ENCODE measurements at regions not wholly inside any gene's neighbourhood (a gene's known extent, or its start where the extent isn't known, plus 50 kb on each side); places are given as distances from the start of the nearest gene placed in this dataset.

DNA sequence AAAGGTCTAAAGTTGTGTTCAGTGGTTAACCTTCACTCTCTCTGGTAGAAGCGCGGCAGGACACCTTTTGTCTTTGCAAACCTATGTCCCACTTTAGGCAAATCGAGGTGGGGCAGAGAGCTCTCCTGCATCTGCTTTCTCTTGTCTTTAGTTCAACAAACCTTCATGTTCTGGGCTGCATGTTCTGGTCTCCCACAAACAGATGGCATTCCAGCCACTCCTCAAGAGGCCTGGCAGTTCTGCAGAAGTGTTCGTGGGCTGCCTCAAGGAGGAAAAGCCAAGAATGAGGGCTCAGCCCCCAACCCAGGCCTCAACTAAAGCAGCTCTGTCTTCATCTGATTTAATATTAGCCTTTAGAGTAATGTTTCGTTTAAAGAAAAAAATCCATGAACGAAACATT lies 82.2 kb downstream of the SOD2 start:
- ATAC-seq (no peak), DNase-seq (no peak)
- Mint-ChIP-seq H3K4me3 (no peak overlapping the region), H3K9me3 (ENCODE audit: low read depth) (peaks cover 10% of the 10 kb centered on the region), H3K36me3 (no peaks in the 10 kb centered on the region), H3K27me3 (peaks cover 2% of the 10 kb centered on the region), H3K27ac (no peak overlapping the region), H3K4me1 (no peaks in the 10 kb centered on the region)
- CTCF ChIA-PET, result no interaction called here

DNA sequence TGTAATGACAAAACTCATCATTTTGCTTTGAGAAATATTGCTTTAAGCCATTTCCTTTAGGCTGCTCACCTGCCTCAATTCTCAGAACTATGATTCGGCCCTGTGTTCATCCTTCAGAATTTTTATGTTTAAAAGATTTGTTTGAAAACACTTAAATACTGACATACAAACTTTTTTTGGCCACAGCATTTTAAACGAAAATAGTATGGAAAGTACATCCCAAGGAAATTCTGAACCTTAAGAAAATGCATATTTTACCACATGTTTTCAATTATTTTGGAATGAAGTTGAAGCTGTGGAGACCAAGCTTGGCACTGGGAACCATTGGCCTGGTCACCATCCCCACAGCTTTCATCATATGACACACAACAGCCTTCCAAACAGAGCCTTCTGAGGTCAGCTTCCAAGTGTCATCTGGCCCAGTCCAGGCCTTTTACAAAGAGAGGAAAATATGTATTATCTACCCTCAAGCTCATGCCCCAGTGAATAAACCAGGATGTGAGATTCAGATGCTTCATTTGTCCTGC lies 83.3 kb downstream of the SOD2 start:
- no peak for DNase-seq
- H3K4me1 Mint-ChIP-seq, result no peaks in the 10 kb centered on the region
- no peak overlapping the region for H3K4me3 Mint-ChIP-seq
- H3K27me3 Mint-ChIP-seq, result peaks cover 2% of the 10 kb centered on the region
- H3K9me3 Mint-ChIP-seq (ENCODE audit: low read depth), result peaks cover 5% of the 10 kb centered on the region
- no peak for ATAC-seq
- CTCF ChIA-PET, result no interaction called here
- H3K36me3 Mint-ChIP-seq, result no peaks in the 10 kb centered on the region
- H3K27ac Mint-ChIP-seq, result no peak overlapping the region

DNA sequence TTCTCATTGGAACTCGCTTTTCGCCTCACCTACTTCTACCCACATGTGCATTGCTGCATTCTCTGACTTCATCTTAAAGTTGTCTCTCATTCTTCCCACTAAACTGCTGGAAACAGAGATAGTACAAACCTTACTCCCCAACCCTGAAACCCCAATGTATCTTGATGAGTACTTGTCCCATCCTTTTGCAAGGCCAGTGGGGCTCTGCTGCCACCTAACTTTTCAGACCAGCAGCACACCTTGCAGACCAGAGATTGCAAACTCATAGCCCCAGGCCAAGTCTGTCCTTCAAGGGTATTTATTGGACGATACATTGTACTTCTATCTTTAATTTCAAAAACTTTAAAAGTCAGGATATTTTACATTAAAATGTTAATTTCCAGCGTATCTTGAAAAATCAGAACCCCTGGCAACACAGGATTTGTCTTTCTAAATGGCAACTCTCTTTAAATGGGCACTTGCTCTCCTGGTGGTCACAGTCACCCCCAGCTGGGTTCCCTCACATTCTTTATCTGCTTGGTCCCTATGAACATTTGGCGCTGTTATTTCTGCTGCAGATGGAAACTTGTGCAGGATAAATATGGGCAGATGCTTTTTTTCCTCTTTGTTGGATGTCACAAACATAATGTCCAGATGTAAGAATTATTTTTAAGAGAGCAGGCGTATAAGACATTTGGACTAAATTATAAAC lies 83.9 kb downstream of the SOD2 start:
- no peak for DNase-seq
- CTCF ChIA-PET, result no interaction called here
- Mint-ChIP-seq H3K4me1 (no peaks in the 10 kb centered on the region), H3K36me3 (no peaks in the 10 kb centered on the region), H3K27ac (no peak overlapping the region), H3K27me3 (peaks cover 2% of the 10 kb centered on the region), H3K9me3 (ENCODE audit: low read depth) (peaks cover 4% of the 10 kb centered on the region), H3K4me3 (no peak overlapping the region)
- no peak for ATAC-seq

DNA sequence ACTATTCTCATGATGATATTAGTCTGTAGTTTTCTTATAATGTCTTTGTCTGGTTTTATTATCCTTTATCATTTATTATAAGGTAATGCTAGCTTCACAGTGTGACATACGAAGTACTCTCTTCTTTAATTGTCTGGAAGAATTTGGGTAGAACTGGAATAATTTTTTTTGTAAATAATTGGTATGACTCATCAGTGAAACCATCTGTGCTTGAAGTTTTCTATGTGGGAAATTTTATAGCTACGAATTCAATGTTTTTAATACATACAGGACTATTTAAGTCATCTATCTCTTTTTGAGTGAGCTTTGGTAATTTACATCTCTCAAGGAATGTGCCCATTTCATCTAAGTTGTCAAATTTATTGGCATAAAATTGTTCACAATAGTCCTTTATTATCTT lies 86.3 kb downstream of the SOD2 start:
- Mint-ChIP-seq H3K36me3 (no peaks in the 10 kb centered on the region), H3K27ac (no peak overlapping the region), H3K9me3 (ENCODE audit: low read depth) (no peaks in the 10 kb centered on the region), H3K4me3 (no peak overlapping the region), H3K4me1 (no peaks in the 10 kb centered on the region), H3K27me3 (peaks cover 7% of the 10 kb centered on the region)
- DNase-seq, result no peak
- CTCF ChIA-PET, result no interaction called here
- no peak for ATAC-seq

DNA sequence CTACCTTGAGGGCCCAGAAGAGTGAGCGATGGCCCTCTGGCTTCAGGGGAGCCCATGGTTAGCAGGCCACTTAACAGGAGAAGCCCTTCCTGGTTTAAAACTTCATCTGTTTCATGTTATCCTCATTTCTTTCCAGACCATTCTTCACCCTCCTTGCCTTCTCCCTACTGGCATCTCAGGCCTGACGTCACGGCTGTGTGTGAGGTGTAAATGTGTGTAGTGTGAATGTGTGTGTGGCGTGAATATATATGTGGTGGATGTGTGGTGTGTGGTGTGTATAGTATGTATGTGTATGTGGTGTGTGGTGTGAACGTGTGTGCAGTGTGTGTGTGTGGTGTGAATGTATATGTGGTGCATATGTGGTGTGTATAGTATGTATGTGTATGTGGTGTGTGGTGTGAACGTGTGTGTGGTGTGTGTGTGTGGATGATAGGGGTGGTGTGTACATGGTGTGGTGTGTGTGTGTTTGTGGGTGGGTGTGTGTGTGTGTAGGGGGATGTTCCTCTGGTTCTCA lies 88.5 kb downstream of the SOD2 start:
- Mint-ChIP-seq H3K4me3 (no peak overlapping the region), H3K27me3 (peaks cover 13% of the 10 kb centered on the region)

DNA sequence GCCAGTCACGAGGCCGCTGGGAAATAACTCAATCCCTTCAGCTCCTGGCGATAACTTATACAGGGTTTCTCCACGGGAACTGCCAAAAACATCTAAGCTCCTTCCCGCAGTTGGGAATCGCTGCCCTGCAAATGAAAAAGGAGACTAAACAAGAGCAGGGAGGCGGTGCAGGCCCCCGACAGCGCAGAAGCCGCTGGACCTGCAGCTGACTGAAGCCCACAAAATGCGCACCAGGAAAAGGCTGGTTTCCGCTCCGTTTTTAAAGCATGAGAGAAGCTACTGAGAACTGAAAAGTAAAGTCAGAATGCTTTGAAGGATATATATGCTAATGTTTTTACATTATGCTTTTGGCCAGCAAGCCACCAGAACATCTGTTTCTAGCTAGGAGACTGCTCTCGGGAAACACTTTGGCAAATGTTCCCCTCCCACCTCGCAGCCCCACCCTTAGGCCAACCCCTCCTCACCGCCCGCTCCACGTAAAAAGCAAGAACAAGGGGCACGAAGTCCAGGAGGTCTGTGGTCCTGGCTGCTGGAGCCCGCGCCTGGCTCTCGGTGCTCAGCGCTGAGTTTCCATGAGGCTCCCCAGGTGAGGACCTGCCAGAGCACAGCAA lies 90.5 kb downstream of the SOD2 start:
- no peak for ATAC-seq
- CTCF ChIA-PET, result no interaction called here
- Mint-ChIP-seq H3K9me3 (ENCODE audit: low read depth) (no peaks in the 10 kb centered on the region), H3K27me3 (peaks cover 13% of the 10 kb centered on the region), H3K36me3 (no peaks in the 10 kb centered on the region), H3K4me3 (no peak overlapping the region), H3K4me1 (no peaks in the 10 kb centered on the region), H3K27ac (no peak overlapping the region)
- no peak for DNase-seq

More for the DNA sequence above, 88.5 kb downstream of the SOD2 start:
- no peaks in the 10 kb centered on the region for H3K9me3 Mint-ChIP-seq (ENCODE audit: low read depth)
- ATAC-seq (no peak), DNase-seq (no peak)
- H3K27ac Mint-ChIP-seq, result no peak overlapping the region
- no peaks in the 10 kb centered on the region for H3K36me3 Mint-ChIP-seq
- H3K4me1 Mint-ChIP-seq, result no peaks in the 10 kb centered on the region
- CTCF ChIA-PET, result no interaction called here

DNA sequence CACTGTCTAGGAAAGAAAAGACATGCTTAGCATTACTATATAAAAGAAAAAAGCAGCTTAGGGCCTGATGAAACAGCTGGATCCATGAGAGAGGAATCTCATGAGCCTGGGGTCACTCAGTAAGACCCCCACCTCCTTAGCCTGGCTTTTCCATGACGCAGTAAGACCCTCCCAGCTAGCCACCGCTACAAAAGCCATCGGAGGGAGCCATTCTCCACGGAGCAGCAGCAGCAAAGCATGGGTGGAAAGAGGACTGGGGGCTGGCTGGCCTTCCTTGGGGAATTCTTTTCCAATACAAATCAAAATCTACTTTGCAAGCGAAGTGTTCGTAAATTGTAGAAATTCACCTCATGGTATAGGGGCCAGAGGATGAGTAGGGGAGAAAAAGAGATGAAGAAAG lies 91.8 kb downstream of the SOD2 start:
- DNase-seq, result no peak
- Mint-ChIP-seq H3K36me3 (no peaks in the 10 kb centered on the region), H3K9me3 (ENCODE audit: low read depth) (no peaks in the 10 kb centered on the region), H3K27me3 (peaks cover 13% of the 10 kb centered on the region), H3K27ac (no peak overlapping the region), H3K4me1 (no peaks in the 10 kb centered on the region), H3K4me3 (no peak overlapping the region)
- no peak for ATAC-seq
- CTCF ChIA-PET, result no interaction called here

DNA sequence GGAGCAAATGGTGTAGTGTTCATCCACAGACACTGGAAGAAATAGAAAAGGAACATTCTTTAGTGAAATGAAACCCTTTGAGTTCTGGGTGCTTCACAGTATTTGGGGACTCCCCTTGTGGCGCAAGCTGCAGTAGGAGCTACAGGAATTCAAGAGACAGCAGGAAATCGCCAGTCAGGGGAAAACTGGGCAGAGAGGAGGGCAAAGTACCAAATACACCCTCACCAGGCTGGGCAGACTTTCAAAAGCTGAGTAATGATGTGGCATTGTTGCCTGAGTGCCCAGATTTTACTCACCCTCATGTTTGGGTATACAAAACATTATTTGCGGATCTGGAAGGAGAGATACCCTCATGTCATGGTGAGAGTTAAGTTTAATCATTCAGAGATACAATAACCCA lies 97.9 kb downstream of the SOD2 start:
- Mint-ChIP-seq H3K4me3 (no peak overlapping the region), H3K36me3 (no peaks in the 10 kb centered on the region), H3K27me3 (no peaks in the 10 kb centered on the region), H3K27ac (no peak overlapping the region), H3K9me3 (ENCODE audit: low read depth) (no peaks in the 10 kb centered on the region), H3K4me1 (no peaks in the 10 kb centered on the region)
- ATAC-seq, result no peak
- DNase-seq, result no peak
- CTCF ChIA-PET, result no interaction called here

DNA sequence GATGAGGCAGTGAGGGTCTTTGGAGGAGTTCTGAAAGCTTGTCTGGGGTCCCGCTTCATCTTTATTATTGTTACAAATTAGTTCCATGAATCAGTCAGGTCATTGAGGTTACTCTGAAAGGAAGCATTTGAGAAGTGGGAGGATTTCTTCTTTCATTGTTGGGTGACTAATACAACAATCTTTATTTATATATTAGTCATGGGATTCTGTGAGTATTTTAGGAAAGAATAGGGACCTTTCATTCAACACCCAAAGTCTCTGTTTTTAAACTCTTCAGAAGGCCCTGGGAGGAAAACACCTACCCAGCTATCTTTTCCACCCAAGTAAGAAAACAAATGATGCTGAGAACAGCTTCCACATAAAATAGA lies 98.3 kb downstream of the SOD2 start:
- Mint-ChIP-seq H3K27ac (no peak overlapping the region), H3K4me1 (no peaks in the 10 kb centered on the region), H3K9me3 (ENCODE audit: low read depth) (no peaks in the 10 kb centered on the region), H3K27me3 (no peaks in the 10 kb centered on the region), H3K4me3 (no peak overlapping the region), H3K36me3 (no peaks in the 10 kb centered on the region)
- no peak for ATAC-seq
- CTCF ChIA-PET, result no interaction called here
- DNase-seq, result no peak

DNA sequence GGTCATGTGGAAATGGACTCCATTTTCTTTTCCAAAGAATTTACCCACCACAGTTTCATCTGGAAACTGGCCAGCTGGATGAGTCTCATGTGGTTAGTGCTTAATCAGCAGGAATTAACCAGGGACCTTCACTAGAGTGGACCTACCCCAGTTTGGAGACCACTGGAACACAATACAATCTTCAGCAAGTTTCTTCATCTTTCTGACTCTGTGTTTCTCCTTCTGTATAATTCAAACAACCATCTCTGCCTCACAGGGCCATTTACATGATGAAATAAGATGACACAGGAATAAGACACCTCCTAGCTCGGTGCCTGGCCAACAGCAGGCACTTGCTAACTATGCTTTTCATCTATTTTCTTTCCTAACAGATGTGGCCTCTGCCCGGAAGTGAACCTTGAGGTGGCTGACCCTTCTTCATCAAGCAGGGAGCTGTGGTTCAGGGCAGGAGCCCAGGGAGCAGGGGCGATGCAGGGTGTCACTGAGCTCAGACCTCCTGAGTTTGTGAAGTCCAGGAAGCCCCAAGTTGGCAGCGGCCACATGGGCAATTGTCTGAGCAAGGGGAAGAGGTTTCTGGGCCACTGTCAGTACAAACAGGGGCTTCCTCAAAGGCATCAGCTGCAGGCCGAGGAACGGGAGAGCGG lies 98.8 kb downstream of the SOD2 start:
- H3K36me3 Mint-ChIP-seq, result no peaks in the 10 kb centered on the region
- H3K9me3 Mint-ChIP-seq (ENCODE audit: low read depth), result no peaks in the 10 kb centered on the region
- H3K27me3 Mint-ChIP-seq, result no peaks in the 10 kb centered on the region
- ATAC-seq, result no peak
- H3K4me3 Mint-ChIP-seq, result no peak overlapping the region
- no peaks in the 10 kb centered on the region for H3K4me1 Mint-ChIP-seq
- CTCF ChIA-PET, result no interaction called here
- DNase-seq, result no peak
- H3K27ac Mint-ChIP-seq, result no peak overlapping the region

DNA sequence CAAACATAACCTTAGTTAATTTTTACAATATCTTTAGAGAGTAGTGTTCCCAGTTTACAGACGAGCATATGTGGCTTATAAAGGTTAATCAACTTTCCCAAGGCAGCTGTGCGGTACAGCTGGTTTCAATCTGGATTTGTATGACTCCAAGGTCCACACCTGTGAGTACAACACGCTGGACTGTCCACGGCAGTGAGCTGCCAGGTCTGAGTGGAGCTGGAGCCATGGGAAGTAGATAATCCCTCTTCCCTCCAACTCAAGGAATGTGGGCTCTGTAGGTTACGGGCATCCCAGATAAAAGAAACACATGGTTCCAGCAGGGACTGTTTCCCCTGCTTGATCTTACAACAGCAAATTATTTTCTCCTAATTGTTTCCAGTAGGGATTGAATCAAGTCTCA lies 102.2 kb downstream of the SOD2 start:
- Mint-ChIP-seq H3K9me3 (ENCODE audit: low read depth) (no peaks in the 10 kb centered on the region), H3K27me3 (peaks cover 6% of the 10 kb centered on the region), H3K27ac (no peak overlapping the region), H3K36me3 (no peaks in the 10 kb centered on the region), H3K4me3 (no peak overlapping the region), H3K4me1 (no peaks in the 10 kb centered on the region)
- CTCF ChIA-PET, result no interaction called here
- DNase-seq (no peak), ATAC-seq (no peak)

DNA sequence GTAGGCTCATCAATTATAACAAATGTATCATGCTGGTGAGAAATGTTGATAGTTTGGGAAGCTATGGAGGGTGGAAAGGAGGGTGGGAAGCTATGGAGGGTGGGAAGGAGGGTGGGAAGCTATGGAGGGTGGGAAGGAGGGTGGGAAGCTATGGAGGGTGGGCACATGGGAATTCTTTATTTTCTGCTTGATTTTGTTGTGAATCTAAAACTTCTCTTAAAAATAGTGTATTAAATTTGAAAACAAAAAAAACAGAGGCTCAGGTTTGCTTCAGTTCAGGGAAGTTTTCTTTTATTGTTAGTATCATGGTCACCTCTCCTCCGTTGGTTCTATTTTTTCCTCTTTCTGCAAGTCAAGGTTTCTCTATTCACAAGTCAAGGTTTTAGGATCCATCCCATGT lies 106.4 kb downstream of the SOD2 start:
- no peak for ATAC-seq
- H3K4me3 Mint-ChIP-seq, result no peak overlapping the region
- H3K9me3 Mint-ChIP-seq (ENCODE audit: low read depth), result no peaks in the 10 kb centered on the region
- H3K36me3 Mint-ChIP-seq, result no peaks in the 10 kb centered on the region
- H3K27ac Mint-ChIP-seq, result no peak overlapping the region
- DNase-seq, result no peak
- peaks cover 6% of the 10 kb centered on the region for H3K27me3 Mint-ChIP-seq
- no peaks in the 10 kb centered on the region for H3K4me1 Mint-ChIP-seq
- CTCF ChIA-PET, result no interaction called here

DNA sequence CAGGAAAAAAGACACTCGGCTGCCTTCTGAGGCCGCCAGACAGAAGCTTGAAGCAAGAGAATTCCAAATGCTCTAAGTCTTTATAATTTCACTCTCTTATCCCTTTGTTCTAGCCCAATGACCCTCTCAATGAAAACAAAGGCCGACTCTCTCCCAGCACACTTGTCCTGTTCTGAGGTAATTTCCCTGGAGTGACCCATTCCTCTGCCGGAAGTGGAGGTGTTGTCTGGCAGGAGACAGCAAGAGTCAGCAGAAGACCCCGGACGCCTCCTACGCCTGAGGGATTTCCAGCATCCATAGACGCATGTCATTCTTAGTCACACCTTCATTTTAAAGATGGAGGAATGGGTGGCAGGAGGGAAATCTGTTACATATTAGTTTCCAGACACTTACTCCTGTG lies 110.3 kb downstream of the SOD2 start:
- DNase-seq (no peak), ATAC-seq (no peak)
- H3K27me3 Mint-ChIP-seq, result peaks cover 6% of the 10 kb centered on the region
- no peak overlapping the region for H3K27ac Mint-ChIP-seq
- no peak overlapping the region for H3K4me3 Mint-ChIP-seq
- no peaks in the 10 kb centered on the region for H3K4me1 Mint-ChIP-seq
- H3K36me3 Mint-ChIP-seq, result no peaks in the 10 kb centered on the region
- CTCF ChIA-PET, result no interaction called here
- no peaks in the 10 kb centered on the region for H3K9me3 Mint-ChIP-seq (ENCODE audit: low read depth)

DNA sequence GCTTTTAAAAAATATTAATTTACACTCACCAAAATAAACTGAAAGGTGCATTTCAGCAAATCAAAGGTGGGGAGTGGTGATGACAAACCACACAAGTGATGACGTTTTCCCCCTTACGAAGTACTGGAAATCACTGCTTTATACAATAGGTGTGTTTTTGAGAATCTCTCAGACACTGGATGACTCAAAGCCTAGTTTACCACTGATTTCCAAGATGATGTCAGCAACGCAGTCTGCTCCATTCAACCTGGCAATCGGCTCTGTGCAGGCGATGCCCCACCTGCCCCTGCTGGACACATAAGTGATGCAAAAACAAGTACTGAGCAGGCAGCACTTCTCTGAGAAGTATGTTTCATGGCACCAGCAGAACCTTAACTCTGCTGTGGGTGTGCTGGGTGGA lies 114.4 kb downstream of the SOD2 start:
- Mint-ChIP-seq H3K27me3 (no peaks in the 10 kb centered on the region), H3K27ac (no peak overlapping the region), H3K36me3 (no peaks in the 10 kb centered on the region), H3K4me1 (no peaks in the 10 kb centered on the region), H3K9me3 (ENCODE audit: low read depth) (no peaks in the 10 kb centered on the region), H3K4me3 (no peak overlapping the region)
- ATAC-seq (no peak), DNase-seq (no peak)
- CTCF ChIA-PET, result no interaction called here
